ENCODE measurements at regions not wholly inside any gene's neighbourhood (a gene's known extent, or its start where the extent isn't known, plus 50 kb on each side); places are given as distances from the start of the nearest gene placed in this dataset.
A peak's percentile ranks its signal among the peaks of the same experiment; 100 is the strongest.

DNA sequence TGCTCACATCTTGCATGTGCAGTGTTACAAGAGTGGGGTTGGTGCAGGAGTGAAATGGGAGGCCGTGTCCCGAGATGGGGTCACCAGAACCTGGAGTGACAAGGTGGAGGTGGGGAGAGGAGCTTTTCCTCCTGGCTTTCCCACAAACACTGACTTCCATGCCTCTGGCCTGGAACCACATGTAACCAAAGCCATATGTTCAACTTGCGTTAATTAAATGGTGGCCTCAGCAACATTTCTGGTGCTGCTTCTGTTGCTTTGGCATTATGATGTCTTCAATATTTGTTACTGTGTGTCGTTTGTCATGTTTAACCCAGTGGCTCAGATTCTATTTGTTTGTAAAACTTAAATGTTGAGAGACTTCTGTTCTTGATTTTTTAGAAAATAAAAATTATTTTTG is 110.2 kb downstream of the VCPKMT start:
- Histone ChIP-seq H3K4me2 (replicated peaks; ENCODE audit: low read depth, low read length, poor library complexity, severe bottlenecking) (no peak overlapping the region), H4K20me1 (ENCODE audit: control insufficient read depth, insufficient read depth, low read length, poor library complexity, severe bottlenecking) (no peaks in the 10 kb centered on the region), H3K27me3 (replicated peaks in 1 of 4; ENCODE audit: control extremely low read depth in 1 of 4, control insufficient read depth in 3 of 4, insufficient read depth in 4 of 4, low read length in 3 of 4) (no peaks in the 10 kb centered on the region), H3K27ac (ENCODE audit: low read length in 2 of 2) (peak overlapping the region in 1 of 2 donors; percentile 39), H3K36me3 (replicated peaks in 1 of 2; ENCODE audit: control extremely low read depth in 1 of 2, control insufficient read depth in 1 of 2, extremely low read depth in 1 of 2, insufficient read depth in 2 of 2, low read length in 1 of 2) (peaks cover 0 to 7% of the 10 kb centered on the region in 2 experiments), H3K4me3 (ENCODE audit: control extremely low read depth in 1 of 5, extremely low read depth in 1 of 5, insufficient read depth in 1 of 5, low read depth in 2 of 5, low read length in 4 of 5) (no peak overlapping the region), H3K9me3 (ENCODE audit: control extremely low read depth in 1 of 3, control insufficient read depth in 2 of 3, insufficient read depth in 1 of 3, low read length in 2 of 3) (no peaks in the 10 kb centered on the region), H3K4me1 (ENCODE audit: control insufficient read depth in 2 of 2, insufficient read depth in 2 of 2, low read length in 2 of 2) (peaks cover 64 to 71% of the 10 kb centered on the region in 2 donors), H3K9ac (ENCODE audit: low read length) (no peak overlapping the region), H2AFZ (ENCODE audit: insufficient read depth, low read depth, low read length, poor library complexity, severe bottlenecking) (no peak overlapping the region), H3K79me2 (ENCODE audit: control insufficient read depth, insufficient read depth, low read length) (no peaks in the 10 kb centered on the region)
- ChIA-PET POLR2A (interaction anchor here (1.1 kb wide), 1 partner anchor 138 kb away, joined by 3 read pairs; no protein-coding TSS in a partner anchor), CTCF (interaction anchor here (5.9 kb wide), 1 partner anchor 143 kb away, joined by 40 read pairs; no protein-coding TSS in a partner anchor)
- TF ChIP-seq, protein P1, sequence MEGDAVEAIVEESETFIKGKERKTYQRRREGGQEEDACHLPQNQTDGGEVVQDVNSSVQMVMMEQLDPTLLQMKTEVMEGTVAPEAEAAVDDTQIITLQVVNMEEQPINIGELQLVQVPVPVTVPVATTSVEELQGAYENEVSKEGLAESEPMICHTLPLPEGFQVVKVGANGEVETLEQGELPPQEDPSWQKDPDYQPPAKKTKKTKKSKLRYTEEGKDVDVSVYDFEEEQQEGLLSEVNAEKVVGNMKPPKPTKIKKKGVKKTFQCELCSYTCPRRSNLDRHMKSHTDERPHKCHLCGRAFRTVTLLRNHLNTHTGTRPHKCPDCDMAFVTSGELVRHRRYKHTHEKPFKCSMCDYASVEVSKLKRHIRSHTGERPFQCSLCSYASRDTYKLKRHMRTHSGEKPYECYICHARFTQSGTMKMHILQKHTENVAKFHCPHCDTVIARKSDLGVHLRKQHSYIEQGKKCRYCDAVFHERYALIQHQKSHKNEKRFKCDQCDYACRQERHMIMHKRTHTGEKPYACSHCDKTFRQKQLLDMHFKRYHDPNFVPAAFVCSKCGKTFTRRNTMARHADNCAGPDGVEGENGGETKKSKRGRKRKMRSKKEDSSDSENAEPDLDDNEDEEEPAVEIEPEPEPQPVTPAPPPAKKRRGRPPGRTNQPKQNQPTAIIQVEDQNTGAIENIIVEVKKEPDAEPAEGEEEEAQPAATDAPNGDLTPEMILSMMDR (IDR thresholded peaks at IDR 0.05): no peak
- no peak for TF ChIP-seq EZH2 (IDR thresholded peaks at IDR 0.05; ENCODE audit: borderline replicate concordance, insufficient read depth, low read depth, low read length, poor library complexity, severe bottlenecking)
- no peak for ATAC-seq (ENCODE audit: low read depth)
- no peak for DNase-seq
- intact Hi-C loops (cut with micrococcal nuclease): no loop called here
- Mint-ChIP-seq H3K27me3 (no peaks in the 10 kb centered on the region), H3K9me3 (ENCODE audit: insufficient read depth) (no peaks in the 10 kb centered on the region), H3K27ac (peak overlapping the region; percentile 68), H3K4me1 (peaks cover 72% of the 10 kb centered on the region), H3K4me3 (no peak overlapping the region)
- WGBS (ENCODE audit: insufficient coverage): 86% methylated on average over 1 of the region's 4 CpGs

DNA sequence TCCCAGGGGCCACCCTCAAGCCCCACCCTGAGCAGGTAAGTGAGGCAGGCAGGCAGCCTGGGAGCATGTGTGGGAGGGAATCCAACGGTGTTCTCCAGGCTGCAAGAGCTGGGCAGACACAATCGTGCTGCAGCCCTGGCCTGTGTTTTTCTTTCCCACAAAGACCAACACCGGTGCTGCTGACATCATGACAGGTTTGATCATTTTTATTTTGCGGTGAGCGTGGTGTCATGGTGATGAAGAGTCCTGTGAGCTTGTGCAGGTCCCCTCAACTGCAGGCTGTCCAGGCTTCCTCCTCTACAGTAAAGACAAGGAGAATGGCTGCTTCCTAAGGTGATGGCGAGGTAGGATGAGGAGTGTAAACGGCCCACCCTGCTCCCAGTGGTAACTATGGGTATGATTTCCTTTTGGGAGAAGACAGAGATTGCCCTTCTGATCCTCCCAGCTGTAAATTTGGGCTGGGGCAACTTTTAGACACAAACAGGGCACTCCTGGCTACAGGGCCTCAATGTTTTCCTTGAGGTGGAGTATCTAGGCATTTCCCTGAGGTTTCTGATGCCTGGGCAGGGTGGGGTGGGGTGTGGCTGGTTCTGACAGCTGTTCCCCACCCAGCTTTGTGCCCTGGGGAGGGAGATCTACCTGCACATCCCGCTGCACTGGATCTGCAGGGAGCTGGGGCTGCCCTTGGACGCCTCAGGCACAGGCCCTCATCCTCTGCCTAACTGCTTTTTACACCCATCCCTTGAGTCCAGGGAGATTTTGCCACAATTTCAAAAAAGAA is 109.1 kb downstream of the VCPKMT start:
- Mint-ChIP-seq H3K9me3 (ENCODE audit: insufficient read depth) (no peaks in the 10 kb centered on the region), H3K4me1 (peaks cover 64% of the 10 kb centered on the region), H3K4me3 (no peak overlapping the region), H3K27ac (peak overlapping the region; percentile 86), H3K27me3 (no peaks in the 10 kb centered on the region)
- H3K79me2 ChIP-seq (ENCODE audit: control insufficient read depth, insufficient read depth, low read length): no peaks in the 10 kb centered on the region
- DNase-seq (no peak), ATAC-seq (ENCODE audit: low read depth) (no peak)
- no peak overlapping the region for H2AFZ ChIP-seq (ENCODE audit: insufficient read depth, low read depth, low read length, poor library complexity, severe bottlenecking)
- CTCF ChIA-PET: interaction anchor here (0.8 to 5.9 kb wide), 5 partner anchors 39 to 154 kb away, joined by 3 to 40 read pairs (median 10); partner anchors contain the start of gene NEMF
- H3K9me3 ChIP-seq (ENCODE audit: control extremely low read depth in 1 of 3, control insufficient read depth in 2 of 3, insufficient read depth in 1 of 3, low read length in 2 of 3): no peaks in the 10 kb centered on the region
- 100% methylated on average over 3 of the region's 9 CpGs for WGBS (ENCODE audit: insufficient coverage)
- H3K4me2 ChIP-seq (replicated peaks; ENCODE audit: low read depth, low read length, poor library complexity, severe bottlenecking): no peak overlapping the region
- H3K36me3 ChIP-seq (replicated peaks in 1 of 2; ENCODE audit: control extremely low read depth in 1 of 2, control insufficient read depth in 1 of 2, extremely low read depth in 1 of 2, insufficient read depth in 2 of 2, low read length in 1 of 2): peaks cover 0 to 7% of the 10 kb centered on the region in 2 experiments
- peak overlapping the region in 1 of 2 donors; percentile 80 for H3K27ac ChIP-seq (ENCODE audit: low read length in 2 of 2)
- H3K9ac ChIP-seq (ENCODE audit: low read length): no peak overlapping the region
- H4K20me1 ChIP-seq (ENCODE audit: control insufficient read depth, insufficient read depth, low read length, poor library complexity, severe bottlenecking): no peaks in the 10 kb centered on the region
- H3K27me3 ChIP-seq (replicated peaks in 1 of 4; ENCODE audit: control extremely low read depth in 1 of 4, control insufficient read depth in 3 of 4, insufficient read depth in 4 of 4, low read length in 3 of 4): no peaks in the 10 kb centered on the region
- no peak overlapping the region for H3K4me3 ChIP-seq (ENCODE audit: control extremely low read depth in 1 of 5, extremely low read depth in 1 of 5, insufficient read depth in 1 of 5, low read depth in 2 of 5, low read length in 4 of 5)
- POLR2A ChIA-PET: interaction anchor here (0.7 to 1.3 kb wide), 7 partner anchors 36 to 144 kb away, joined by 3 to 6 read pairs (median 3); no protein-coding TSS in a partner anchor
- intact Hi-C loops (cut with micrococcal nuclease): no loop called here
- peaks cover 53 to 60% of the 10 kb centered on the region in 2 donors for H3K4me1 ChIP-seq (ENCODE audit: control insufficient read depth in 2 of 2, insufficient read depth in 2 of 2, low read length in 2 of 2)
- no peak for TF ChIP-seq EZH2 (IDR thresholded peaks at IDR 0.05; ENCODE audit: borderline replicate concordance, insufficient read depth, low read depth, low read length, poor library complexity, severe bottlenecking)
- TF ChIP-seq, protein P1 (IDR thresholded peaks at IDR 0.05): no peak
